Sigmoid colon (tissue), 3 donors: ENCODE measurements at regions not wholly inside any gene's neighbourhood (a gene's known extent, or its start where the extent isn't known, plus 50 kb on each side); places are given as distances from the start of the nearest gene placed in this dataset.

Experiments used
- CTCF ChIP-seq, 4 experiments: fragments of 450-650 bp in 3 of 4; fragments of 200-600 bp in 1 of 4; IDR thresholded peaks; one replicate each; pipeline ENCODE4 v1.5.1; 2016 to 2019; ENCODE audit warnings: antibody characterized with exemption in 4 of 4, mild to moderate bottlenecking in 3 of 4, moderate library complexity in 2 of 4
- POLR2A ChIP-seq, 2 donors: fragments of 450-650 bp; IDR thresholded peaks; one replicate each; pipeline ENCODE4 v1.6.1; 2016; ENCODE audit warnings: antibody characterized with exemption in 2 of 2, mild to moderate bottlenecking in 2 of 2, moderate library complexity in 2 of 2

DNA sequence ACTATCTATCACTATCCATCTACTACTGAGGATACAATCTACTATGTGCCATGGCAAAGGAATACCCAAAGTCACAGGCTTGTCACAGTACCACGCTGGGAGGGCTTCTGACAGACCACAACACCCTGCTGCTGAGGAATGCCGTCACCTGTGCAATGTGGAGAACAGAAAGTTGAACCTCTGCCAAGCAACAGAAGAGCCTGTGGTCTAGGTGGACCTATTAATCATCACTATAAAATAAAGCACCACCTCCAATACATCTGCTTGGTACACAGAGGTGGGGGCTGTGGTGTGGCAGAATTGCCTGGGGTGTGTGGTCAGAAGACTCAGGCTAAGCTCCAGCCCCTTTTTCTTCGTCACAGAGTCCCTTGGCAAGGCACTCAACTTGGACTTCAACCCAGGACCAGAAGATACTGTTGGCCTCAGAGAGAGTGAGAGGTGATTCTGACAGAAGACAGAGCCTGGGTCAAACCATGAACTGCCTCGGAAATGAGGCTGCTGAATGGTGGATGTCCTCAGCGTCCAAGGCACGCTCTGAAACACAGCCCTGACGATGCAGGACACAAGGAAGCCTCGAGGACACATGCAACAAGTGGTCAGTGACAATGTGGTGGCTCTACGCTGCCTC, 189.4 kb upstream of the CHRNA7 start:
- TF ChIP-seq CTCF (IDR thresholded peaks at IDR 0.05), result no peak
- TF ChIP-seq POLR2A (IDR thresholded peaks at IDR 0.05), result no peak
